ENCODE measurements at regions not wholly inside any gene's neighbourhood (a gene's known extent, or its start where the extent isn't known, plus 50 kb on each side); places are given as distances from the start of the nearest gene placed in this dataset.

DNA sequence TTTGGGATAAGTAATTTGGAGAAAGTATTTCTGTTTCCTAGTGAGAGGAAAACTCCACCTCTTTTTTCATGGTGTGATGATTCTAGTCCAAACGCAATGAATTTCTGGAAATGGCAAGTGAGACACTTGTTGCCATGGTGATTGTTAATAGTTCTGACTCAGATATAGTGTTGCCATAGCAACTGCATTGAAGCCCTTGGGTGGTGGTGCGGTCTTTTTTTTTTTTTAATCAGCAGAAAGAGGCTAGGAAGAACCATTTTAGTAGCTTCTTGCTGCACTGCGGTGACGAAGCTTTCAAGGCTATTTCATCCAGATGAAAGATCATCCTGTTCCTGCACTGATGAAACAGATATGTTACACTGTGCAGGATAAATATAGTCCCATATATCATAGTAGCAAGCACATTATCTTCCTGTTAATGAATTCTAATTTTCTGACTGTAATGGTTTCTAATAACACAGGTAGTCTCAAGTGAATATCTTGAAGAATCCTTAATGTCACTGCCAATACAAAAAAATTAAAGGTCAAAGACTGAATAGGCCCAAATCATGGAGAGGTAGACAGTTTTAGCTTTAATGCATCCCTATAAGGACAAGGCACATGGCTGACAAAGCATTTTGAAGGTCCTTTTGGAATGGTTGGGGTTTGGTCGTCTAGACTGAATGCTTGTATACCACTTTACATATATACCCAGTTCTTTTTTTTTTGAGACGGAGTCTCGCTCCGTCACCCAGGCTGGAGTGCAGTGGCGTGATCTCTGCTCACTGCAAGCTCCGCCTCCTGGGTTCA lies 125.1 kb upstream of the ZBTB20 start:
- H3K9ac ChIP-seq (ENCODE audit: insufficient read depth, low read depth, low read length) = no peak overlapping the region
- H3K4me1 ChIP-seq (ENCODE audit: insufficient read depth, low read length) = no peaks in the 10 kb centered on the region
- no peaks in the 10 kb centered on the region for H3K27me3 ChIP-seq (ENCODE audit: control insufficient read depth in 1 of 2, insufficient read depth in 2 of 2, low read length in 2 of 2)
- H3K9me3 ChIP-seq (ENCODE audit: low read length) = no peaks in the 10 kb centered on the region
- DNase-seq (ENCODE audit: low spot score) (no peak), ATAC-seq (no peak), FAIRE-seq (no peak)
- no peak overlapping the region for H3K4me2 ChIP-seq (ENCODE audit: low read depth, low read length)
- in situ Hi-C loops (cut with HindIII; ENCODE audit: extremely low pct_ligation_motif_present, low pct_unique_long_range_greater_than_20kb) (no loop called here), intact Hi-C loops (cut with micrococcal nuclease; ENCODE audit: unreplicated experiment) (no loop called here)
- H3K4me3 ChIP-seq (replicated peaks in 1 of 3; ENCODE audit: insufficient read depth in 1 of 3, low read depth in 2 of 3, low read length in 3 of 3) = no peak overlapping the region
- POLR2A ChIA-PET = no interaction called here
- H4K20me1 ChIP-seq (ENCODE audit: insufficient read depth, low read length) = no peaks in the 10 kb centered on the region
- H3K36me3 ChIP-seq (replicated peaks in 1 of 2; ENCODE audit: control insufficient read depth in 1 of 2, insufficient read depth in 2 of 2, low read length in 2 of 2) = no peaks in the 10 kb centered on the region
- no peak overlapping the region for H2AFZ ChIP-seq (ENCODE audit: low read length)
- TF ChIP-seq NRL (CRISPR knock-in tag; IDR thresholded peaks at IDR 0.05; ENCODE audit: borderline replicate concordance) (no peak), RFX1 (IDR thresholded peaks at IDR 0.05) (peak; percentile 38; the same call in 1 of the 2 replicates)
- no peak overlapping the region for H3K27ac ChIP-seq (ENCODE audit: extremely low read length, insufficient read depth, low read length)
- CTCF ChIA-PET (ENCODE audit: low intra/inter-chr PET ratio, low total read pairs) = no interaction called here
- BruUV-seq (replicated peaks) = no TSS peak
- WGBS (ENCODE audit: low lambda C conversion rate) = 51% methylated on average over 10 of the region's 10 CpGs
- no peaks in the 10 kb centered on the region for H3K79me2 ChIP-seq (ENCODE audit: insufficient read depth, low read length)

DNA sequence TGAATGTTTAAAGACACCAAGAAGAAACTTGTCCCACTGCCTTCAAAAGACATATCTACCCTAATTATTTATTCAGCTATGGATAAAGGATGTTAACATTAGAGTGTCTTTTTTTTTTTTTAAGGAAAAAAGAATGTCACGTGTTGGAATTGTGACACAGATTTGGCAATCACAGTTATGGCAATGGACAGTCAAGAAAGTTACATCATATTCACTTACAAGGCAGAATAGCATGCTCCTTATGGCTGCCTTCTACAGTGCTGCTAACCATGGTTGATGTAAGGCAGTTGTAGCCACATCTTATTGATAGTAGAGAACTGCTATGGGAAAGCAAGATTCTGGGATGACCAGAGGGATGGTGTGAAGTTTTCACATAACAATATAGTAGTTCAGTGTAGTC lies 128.8 kb upstream of the ZBTB20 start:
- BruUV-seq (replicated peaks) = no TSS peak
- TF ChIP-seq, protein P1, sequence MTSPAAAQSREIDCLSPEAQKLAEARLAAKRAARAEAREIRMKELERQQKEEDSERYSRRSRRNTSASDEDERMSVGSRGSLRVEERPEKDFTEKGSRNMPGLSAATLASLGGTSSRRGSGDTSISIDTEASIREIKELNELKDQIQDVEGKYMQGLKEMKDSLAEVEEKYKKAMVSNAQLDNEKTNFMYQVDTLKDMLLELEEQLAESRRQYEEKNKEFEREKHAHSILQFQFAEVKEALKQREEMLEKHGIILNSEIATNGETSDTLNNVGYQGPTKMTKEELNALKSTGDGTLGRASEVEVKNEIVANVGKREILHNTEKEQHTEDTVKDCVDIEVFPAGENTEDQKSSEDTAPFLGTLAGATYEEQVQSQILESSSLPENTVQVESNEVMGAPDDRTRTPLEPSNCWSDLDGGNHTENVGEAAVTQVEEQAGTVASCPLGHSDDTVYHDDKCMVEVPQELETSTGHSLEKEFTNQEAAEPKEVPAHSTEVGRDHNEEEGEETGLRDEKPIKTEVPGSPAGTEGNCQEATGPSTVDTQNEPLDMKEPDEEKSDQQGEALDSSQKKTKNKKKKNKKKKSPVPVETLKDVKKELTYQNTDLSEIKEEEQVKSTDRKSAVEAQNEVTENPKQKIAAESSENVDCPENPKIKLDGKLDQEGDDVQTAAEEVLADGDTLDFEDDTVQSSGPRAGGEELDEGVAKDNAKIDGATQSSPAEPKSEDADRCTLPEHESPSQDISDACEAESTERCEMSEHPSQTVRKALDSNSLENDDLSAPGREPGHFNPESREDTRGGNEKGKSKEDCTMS (CRISPR knock-in tag; conservative IDR thresholded peaks at IDR 0.05) = no peak
- TF ChIP-seq, protein P2, sequence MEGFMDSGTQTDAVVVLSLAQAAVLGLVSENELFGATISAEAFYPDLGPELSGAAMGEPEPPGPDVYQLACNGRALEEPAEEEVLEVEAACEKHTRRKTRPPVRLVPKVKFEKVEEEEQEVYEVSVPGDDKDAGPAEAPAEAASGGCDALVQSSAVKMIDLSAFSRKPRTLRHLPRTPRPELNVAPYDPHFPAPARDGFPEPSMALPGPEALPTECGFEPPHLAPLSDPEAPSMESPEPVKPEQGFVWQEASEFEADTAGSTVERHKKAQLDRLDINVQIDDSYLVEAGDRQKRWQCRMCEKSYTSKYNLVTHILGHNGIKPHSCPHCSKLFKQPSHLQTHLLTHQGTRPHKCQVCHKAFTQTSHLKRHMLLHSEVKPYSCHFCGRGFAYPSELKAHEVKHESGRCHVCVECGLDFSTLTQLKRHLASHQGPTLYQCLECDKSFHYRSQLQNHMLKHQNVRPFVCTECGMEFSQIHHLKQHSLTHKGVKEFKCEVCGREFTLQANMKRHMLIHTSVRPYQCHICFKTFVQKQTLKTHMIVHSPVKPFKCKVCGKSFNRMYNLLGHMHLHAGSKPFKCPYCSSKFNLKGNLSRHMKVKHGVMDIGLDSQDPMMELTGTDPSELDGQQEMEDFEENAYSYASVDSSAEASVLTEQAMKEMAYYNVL (CRISPR knock-in tag; IDR thresholded peaks at IDR 0.05; ENCODE audit: borderline replicate concordance) = no peak
- TF ChIP-seq, protein P3, sequence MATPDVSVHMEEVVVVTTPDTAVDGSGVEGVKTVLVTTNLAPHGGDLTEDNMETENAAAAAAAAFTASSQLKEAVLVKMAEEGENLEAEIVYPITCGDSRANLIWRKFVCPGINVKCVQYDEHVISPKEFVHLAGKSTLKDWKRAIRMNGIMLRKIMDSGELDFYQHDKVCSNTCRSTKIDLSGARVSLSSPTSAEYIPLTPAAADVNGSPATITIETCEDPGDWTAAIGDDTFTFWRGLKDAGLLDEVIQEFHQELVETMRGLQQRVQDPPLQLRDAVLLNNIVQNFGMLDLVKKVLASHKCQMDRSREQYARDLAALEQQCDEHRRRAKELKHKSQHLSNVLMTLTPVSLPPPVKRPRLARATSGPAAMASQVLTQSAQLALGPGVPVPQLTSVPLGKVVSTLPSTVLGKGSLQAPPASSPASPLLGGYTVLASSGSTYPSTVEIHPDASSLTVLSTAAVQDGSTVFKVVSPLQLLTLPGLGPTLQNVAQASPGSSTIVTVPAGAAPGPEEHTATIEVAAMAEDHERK (CRISPR knock-in tag; IDR thresholded peaks at IDR 0.05; ENCODE audit: low read depth) = no peak
- no peak for TF ChIP-seq HOXD1 (CRISPR knock-in tag; IDR thresholded peaks at IDR 0.05)
- no peak for TF ChIP-seq RBFOX2 (IDR thresholded peaks at IDR 0.05; ENCODE audit: low read depth, low read length)
- TF ChIP-seq ERF (CRISPR knock-in tag; IDR thresholded peaks at IDR 0.05) = no peak
- TF ChIP-seq PCBP2 (optimal IDR thresholded peaks at IDR 0.05; ENCODE audit: low read depth, low read length, poor library complexity, severe bottlenecking) = no peak
- TF ChIP-seq RARA (CRISPR knock-in tag; IDR thresholded peaks at IDR 0.05) = no peak
- no peak for TF ChIP-seq ZNF577 (CRISPR knock-in tag; IDR thresholded peaks at IDR 0.05; ENCODE audit: borderline replicate concordance, low read depth)
- TF ChIP-seq ZNF30 (CRISPR knock-in tag; IDR thresholded peaks at IDR 0.05) = no peak
- no peak for TF ChIP-seq PLRG1 (conservative IDR thresholded peaks at IDR 0.05)

More for the DNA sequence above, 128.8 kb upstream of the ZBTB20 start:
- ATAC-seq (no peak), DNase-seq (ENCODE audit: low spot score) (no peak), FAIRE-seq (no peak)
- H3K4me3 ChIP-seq (replicated peaks in 1 of 3; ENCODE audit: insufficient read depth in 1 of 3, low read depth in 2 of 3, low read length in 3 of 3) = no peak overlapping the region
- H3K27me3 ChIP-seq (ENCODE audit: control insufficient read depth in 1 of 2, insufficient read depth in 2 of 2, low read length in 2 of 2) = no peaks in the 10 kb centered on the region
- CTCF ChIA-PET (ENCODE audit: low intra/inter-chr PET ratio, low total read pairs) = no interaction called here
- no peak overlapping the region for H2AFZ ChIP-seq (ENCODE audit: low read length)
- no peak overlapping the region for H3K9ac ChIP-seq (ENCODE audit: insufficient read depth, low read depth, low read length)
- no peaks in the 10 kb centered on the region for H3K4me1 ChIP-seq (ENCODE audit: insufficient read depth, low read length)
- in situ Hi-C loops (cut with HindIII; ENCODE audit: extremely low pct_ligation_motif_present, low pct_unique_long_range_greater_than_20kb) (no loop called here), intact Hi-C loops (cut with micrococcal nuclease; ENCODE audit: unreplicated experiment) (no loop called here)
- 0% methylated on average over 1 of the region's 1 CpG for WGBS (ENCODE audit: low lambda C conversion rate)
- POLR2A ChIA-PET = no interaction called here
- no peaks in the 10 kb centered on the region for H3K79me2 ChIP-seq (ENCODE audit: insufficient read depth, low read length)
- H3K27ac ChIP-seq (ENCODE audit: extremely low read length, insufficient read depth, low read length) = no peak overlapping the region
- no peaks in the 10 kb centered on the region for H3K9me3 ChIP-seq (ENCODE audit: low read length)
- H4K20me1 ChIP-seq (ENCODE audit: insufficient read depth, low read length) = no peaks in the 10 kb centered on the region
- no peak overlapping the region for H3K4me2 ChIP-seq (ENCODE audit: low read depth, low read length)
- H3K36me3 ChIP-seq (replicated peaks in 1 of 2; ENCODE audit: control insufficient read depth in 1 of 2, insufficient read depth in 2 of 2, low read length in 2 of 2) = no peaks in the 10 kb centered on the region

All from HepG2 (cell line).